ENCODE measurements at regions not wholly inside any gene's neighbourhood (a gene's known extent, or its start where the extent isn't known, plus 50 kb on each side); places are given as distances from the start of the nearest gene placed in this dataset.

DNA sequence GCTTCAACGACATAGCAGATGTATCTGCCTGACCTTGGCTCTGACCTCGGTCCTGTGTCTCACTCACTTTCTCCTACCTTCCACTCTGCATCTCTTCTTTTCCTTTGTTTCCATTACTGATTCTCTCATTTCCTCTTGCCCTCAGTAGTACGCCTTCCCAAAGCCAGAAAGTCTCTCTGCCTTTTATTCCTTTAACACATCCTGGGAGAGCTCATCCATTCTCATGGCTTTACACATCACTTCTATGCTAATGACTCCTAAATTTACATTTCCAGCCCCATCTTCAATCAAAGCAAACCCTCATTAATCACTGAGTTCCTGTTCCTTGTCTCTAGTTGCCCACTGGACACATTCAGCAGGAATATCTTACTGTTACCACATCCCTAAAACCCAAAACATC is 938.6 kb downstream of the NTRK3 start:
- DNase-seq (no peak), ATAC-seq (no peak)
- peaks cover 13% of the 10 kb centered on the region for H3K27me3 Mint-ChIP-seq
- H3K9me3 Mint-ChIP-seq = no peaks in the 10 kb centered on the region
- H3K27ac Mint-ChIP-seq = no peak overlapping the region
- no peaks in the 10 kb centered on the region for H3K4me1 Mint-ChIP-seq
- no peak overlapping the region for H3K4me3 Mint-ChIP-seq

GRCh38 chr15:87312221-87312620 is 944.3 kb downstream of the NTRK3 start:
- no peak for ATAC-seq
- no peak overlapping the region for H3K27ac Mint-ChIP-seq
- no peaks in the 10 kb centered on the region for H3K4me1 Mint-ChIP-seq
- H3K9me3 Mint-ChIP-seq = no peaks in the 10 kb centered on the region
- no peak overlapping the region for H3K4me3 Mint-ChIP-seq
- DNase-seq = no peak
- H3K27me3 Mint-ChIP-seq = no peaks in the 10 kb centered on the region

- Mint-ChIP-seq H3K27me3 (no peaks in the 10 kb centered on the region), H3K4me3 (no peak overlapping the region), H3K27ac (no peak overlapping the region), H3K4me1 (no peaks in the 10 kb centered on the region), H3K9me3 (no peaks in the 10 kb centered on the region)
- DNase-seq (no peak), ATAC-seq (no peak)
These were observed 956.4 kb downstream of the NTRK3 start for GRCh38 chr15:87300146-87300545.

- no peak overlapping the region for H3K27ac Mint-ChIP-seq
- no peak overlapping the region for H3K4me3 Mint-ChIP-seq
- H3K4me1 Mint-ChIP-seq = no peaks in the 10 kb centered on the region
- ATAC-seq = no peak
- no peaks in the 10 kb centered on the region for H3K9me3 Mint-ChIP-seq
- H3K27me3 Mint-ChIP-seq = no peaks in the 10 kb centered on the region
- DNase-seq = no peak
These were observed 961.7 kb downstream of the NTRK3 start for GRCh38 chr15:87294854-87295253.

- Mint-ChIP-seq H3K27me3 (no peaks in the 10 kb centered on the region), H3K27ac (no peak overlapping the region), H3K4me1 (no peaks in the 10 kb centered on the region), H3K9me3 (no peaks in the 10 kb centered on the region), H3K4me3 (no peak overlapping the region)
- ATAC-seq (no peak), DNase-seq (no peak)
These were observed 963.5 kb downstream of the NTRK3 start for GRCh38 chr15:87293031-87293430.

DNA sequence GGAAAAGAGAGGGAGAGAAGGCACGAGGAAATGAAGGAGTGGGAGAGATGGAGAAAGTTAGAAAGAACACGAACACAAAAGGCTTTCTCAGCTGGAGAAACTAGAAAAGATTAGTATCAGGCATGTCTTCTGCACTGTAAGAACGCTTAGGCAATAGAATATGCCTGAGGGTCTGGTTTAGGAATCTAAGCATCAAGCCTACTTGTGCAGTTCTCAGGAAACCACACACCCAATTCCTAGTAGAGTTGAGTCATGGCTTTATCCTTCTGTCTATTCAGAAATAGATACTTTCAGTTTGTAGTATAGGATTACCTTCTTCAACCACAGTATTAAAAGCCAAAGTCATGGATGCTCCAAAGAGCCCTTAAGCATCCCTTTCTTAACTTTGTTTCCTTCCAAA is 969.4 kb downstream of the NTRK3 start:
- peaks cover 5 to 8% of the 10 kb centered on the region in 2 donors for H3K9me3 Mint-ChIP-seq
- ATAC-seq (no peak), DNase-seq (no peak)
- no peaks in the 10 kb centered on the region for H3K27me3 Mint-ChIP-seq
- no peak overlapping the region for H3K4me3 Mint-ChIP-seq
- no peak overlapping the region for H3K27ac Mint-ChIP-seq
- H3K4me1 Mint-ChIP-seq = no peaks in the 10 kb centered on the region

GRCh38 chr15:87269566-87269965 is 987.0 kb downstream of the NTRK3 start:
- Mint-ChIP-seq H3K4me1 (no peaks in the 10 kb centered on the region), H3K27ac (no peak overlapping the region), H3K9me3 (peaks cover 0 to 8% of the 10 kb centered on the region in 2 donors), H3K27me3 (no peaks in the 10 kb centered on the region), H3K4me3 (no peak overlapping the region)
- DNase-seq (no peak), ATAC-seq (no peak)

DNA sequence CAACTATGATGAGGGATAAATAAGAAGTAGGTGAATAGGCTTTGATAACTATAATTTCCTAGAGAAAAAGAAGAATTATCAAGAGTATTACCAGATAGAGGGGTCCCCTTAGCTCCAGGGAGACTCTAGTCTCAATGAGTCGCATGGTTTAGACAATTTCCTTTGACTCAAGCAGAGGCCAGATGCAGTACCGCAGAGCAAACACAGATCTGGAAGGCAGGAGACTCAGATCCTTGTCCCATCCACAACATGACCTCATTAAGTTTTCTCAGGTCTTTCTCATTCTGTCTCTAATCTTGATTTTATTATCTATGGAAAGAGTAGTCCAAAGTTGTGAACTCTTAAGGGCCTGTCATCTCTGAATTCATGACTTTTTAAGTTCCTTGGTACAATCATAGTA is 987.9 kb downstream of the NTRK3 start:
- H3K4me3 Mint-ChIP-seq = no peak overlapping the region
- DNase-seq = no peak
- H3K27me3 Mint-ChIP-seq = no peaks in the 10 kb centered on the region
- H3K27ac Mint-ChIP-seq = no peak overlapping the region
- ATAC-seq = no peak
- H3K4me1 Mint-ChIP-seq = no peaks in the 10 kb centered on the region
- H3K9me3 Mint-ChIP-seq = peaks cover 0 to 8% of the 10 kb centered on the region in 2 donors

DNA sequence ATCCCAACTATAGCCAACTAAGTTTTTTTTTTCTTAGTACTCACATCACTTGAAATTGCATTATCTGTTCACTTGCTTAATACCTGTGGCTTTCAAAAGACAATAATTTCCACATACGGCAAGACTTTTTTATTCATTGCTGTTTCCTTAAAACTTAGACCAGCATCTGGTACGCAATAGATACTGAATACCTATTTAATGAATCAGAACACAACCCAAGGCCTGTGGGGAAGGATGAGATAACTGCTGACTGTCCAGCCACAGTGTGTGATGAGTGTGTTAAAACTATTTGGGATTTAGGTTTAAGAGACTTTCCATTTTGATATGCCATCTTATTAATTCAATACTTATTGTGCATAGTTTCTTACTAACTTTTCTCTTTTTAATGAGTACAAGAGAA is 988.7 kb downstream of the NTRK3 start:
- H3K4me3 Mint-ChIP-seq = no peak overlapping the region
- no peaks in the 10 kb centered on the region for H3K27me3 Mint-ChIP-seq
- H3K9me3 Mint-ChIP-seq = peaks cover under 1 to 8% of the 10 kb centered on the region in 2 donors
- DNase-seq (no peak), ATAC-seq (no peak)
- no peaks in the 10 kb centered on the region for H3K4me1 Mint-ChIP-seq
- no peak overlapping the region for H3K27ac Mint-ChIP-seq

GRCh38 chr15:87263871-87264270 is 992.7 kb downstream of the NTRK3 start:
- DNase-seq = no peak
- no peak for ATAC-seq
- Mint-ChIP-seq H3K9me3 (peaks cover 3 to 16% of the 10 kb centered on the region in 2 donors), H3K27ac (no peak overlapping the region), H3K27me3 (no peaks in the 10 kb centered on the region), H3K4me1 (no peaks in the 10 kb centered on the region), H3K4me3 (no peak overlapping the region)

DNA sequence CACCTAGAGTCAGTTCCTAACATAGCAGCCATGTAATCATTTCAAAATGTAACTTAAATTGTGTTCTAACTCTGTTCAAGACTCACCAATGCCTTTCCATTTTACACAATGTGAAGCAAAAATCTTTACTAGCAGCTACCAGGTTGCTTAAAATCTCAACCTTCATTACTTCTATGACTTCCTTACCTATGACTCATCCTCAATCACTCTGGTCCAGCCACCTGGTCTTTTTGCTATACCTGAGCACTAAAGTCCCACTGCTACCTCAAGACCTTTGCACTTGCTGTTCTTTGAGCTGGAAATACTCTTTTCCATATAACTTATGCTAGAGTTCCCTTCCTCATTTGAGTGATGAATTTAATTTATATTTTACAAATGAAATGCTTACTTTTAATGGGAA is 993.2 kb downstream of the NTRK3 start:
- Mint-ChIP-seq H3K4me3 (no peak overlapping the region), H3K27me3 (no peaks in the 10 kb centered on the region), H3K9me3 (peaks cover 3 to 16% of the 10 kb centered on the region in 2 donors), H3K4me1 (no peaks in the 10 kb centered on the region), H3K27ac (no peak overlapping the region)
- ATAC-seq (no peak), DNase-seq (no peak)

DNA sequence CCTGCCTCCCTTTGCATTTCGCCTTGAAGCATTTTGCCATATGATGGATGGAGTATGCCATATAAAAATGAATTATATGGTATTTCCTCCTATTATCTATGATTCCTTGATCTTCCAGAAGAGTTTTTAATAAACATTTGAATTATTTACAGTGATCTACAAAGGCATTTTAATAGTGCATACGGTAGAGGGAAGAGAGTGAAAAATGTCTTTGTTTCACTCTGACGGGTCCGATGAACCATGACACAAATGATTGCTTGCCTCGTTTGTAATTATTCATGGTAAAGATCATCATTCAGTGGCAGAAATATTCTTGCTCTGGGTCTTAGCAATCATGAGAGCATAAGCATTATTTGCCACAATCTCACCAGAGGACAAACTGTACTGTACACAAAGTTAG is 1010.9 kb downstream of the NTRK3 start:
- Mint-ChIP-seq H3K4me3 (no peak overlapping the region), H3K4me1 (no peaks in the 10 kb centered on the region), H3K27ac (no peak overlapping the region), H3K9me3 (no peaks in the 10 kb centered on the region), H3K27me3 (no peaks in the 10 kb centered on the region)
- DNase-seq = no peak
- ATAC-seq = no peak

DNA sequence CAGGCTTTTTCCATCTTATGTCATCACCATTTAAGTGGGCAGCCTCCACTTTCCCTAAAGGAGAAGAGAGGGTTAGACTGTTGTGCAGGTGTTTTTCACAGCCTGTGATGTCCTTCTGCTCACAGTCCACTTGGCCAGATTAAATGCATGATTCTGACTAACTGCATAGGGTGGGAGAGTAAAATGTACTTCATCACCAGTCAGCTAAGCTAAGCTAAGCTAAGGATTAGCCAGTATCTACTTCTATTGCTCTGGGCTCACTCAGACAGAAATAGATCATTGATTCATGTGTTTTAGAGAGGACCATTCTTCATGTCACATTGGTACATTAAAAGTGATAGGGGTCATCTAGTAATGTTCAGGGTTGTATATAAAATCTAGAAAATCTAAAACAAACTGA is 1013.1 kb downstream of the NTRK3 start:
- H3K27me3 Mint-ChIP-seq = peaks cover 7% of the 10 kb centered on the region
- no peak for DNase-seq
- no peaks in the 10 kb centered on the region for H3K4me1 Mint-ChIP-seq
- no peak overlapping the region for H3K4me3 Mint-ChIP-seq
- H3K9me3 Mint-ChIP-seq = no peaks in the 10 kb centered on the region
- ATAC-seq = no peak
- H3K27ac Mint-ChIP-seq = no peak overlapping the region

DNA sequence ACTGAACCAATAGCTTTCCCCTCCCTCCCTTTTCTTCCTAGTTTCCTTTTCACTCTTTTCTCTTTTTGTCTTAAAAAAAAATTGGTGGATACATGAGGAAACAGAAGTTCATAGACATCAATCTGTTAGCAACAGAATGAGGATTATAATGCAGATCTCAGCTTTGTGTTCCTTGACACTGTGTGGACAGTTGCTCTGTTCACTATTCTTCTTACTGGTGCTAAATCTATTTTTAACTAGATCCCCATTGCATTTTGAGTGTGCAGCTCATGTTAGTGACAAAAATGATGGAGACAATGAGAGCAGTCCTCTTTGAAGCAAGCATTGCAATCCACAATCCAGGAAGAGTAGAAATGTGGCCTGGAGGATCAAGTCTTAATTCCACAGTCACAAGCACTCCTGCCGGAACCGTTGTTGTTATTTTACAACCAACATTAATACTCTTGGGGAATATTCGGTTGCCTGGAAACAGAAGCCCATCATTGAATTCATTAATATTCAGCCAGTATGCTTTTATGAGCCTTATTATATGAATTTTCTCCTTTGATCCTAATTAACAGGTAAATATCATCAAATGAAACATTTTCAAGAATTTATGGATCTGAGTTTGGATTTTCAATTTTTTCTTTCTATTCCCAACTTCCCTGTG is 1016.8 kb downstream of the NTRK3 start:
- Mint-ChIP-seq H3K4me3 (no peak overlapping the region), H3K9me3 (no peaks in the 10 kb centered on the region), H3K27ac (no peak overlapping the region), H3K27me3 (peaks cover 7% of the 10 kb centered on the region), H3K4me1 (no peaks in the 10 kb centered on the region)
- ATAC-seq (no peak), DNase-seq (no peak)

DNA sequence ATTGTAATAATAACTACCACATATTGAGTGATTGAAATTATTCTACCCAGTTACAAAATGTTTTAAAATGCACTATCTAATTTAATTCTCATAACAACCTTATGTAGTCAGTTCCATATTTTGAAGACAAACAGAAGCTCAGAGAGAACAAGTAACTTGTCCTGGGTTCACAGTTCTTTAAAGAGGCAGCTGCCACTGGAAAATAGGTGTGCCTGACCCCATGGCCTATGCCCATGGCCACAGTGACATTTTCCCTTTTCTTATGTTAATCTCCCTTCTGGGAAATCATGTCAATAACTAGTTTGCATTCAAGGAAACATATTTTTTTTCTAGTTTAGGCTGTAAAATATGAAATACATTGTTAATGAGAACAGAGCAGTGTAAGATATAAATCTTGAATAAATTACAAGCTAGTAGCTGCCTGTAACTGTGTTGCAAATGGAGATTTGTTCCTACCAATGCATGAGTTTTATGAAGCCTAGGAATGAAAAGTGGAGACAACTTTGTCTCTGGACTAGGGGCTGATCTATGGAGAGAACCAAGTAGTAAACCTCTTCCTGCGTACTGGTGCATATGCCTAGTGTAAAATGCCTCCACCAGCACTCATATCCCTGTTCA is 1018.0 kb downstream of the NTRK3 start:
- Mint-ChIP-seq H3K27me3 (peaks cover 7% of the 10 kb centered on the region), H3K4me3 (no peak overlapping the region), H3K9me3 (peaks cover 0 to 3% of the 10 kb centered on the region in 2 donors), H3K4me1 (no peaks in the 10 kb centered on the region), H3K27ac (no peak overlapping the region)
- ATAC-seq = no peak
- no peak for DNase-seq

- Mint-ChIP-seq H3K4me1 (no peaks in the 10 kb centered on the region), H3K27me3 (no peaks in the 10 kb centered on the region), H3K4me3 (no peak overlapping the region), H3K9me3 (peaks cover 0 to 5% of the 10 kb centered on the region in 2 donors), H3K27ac (no peak overlapping the region)
- DNase-seq = no peak
- no peak for ATAC-seq
These were observed 1028.1 kb downstream of the NTRK3 start for GRCh38 chr15:87228460-87228859.

GRCh38 chr15:87227846-87228245 is 1028.7 kb downstream of the NTRK3 start:
- no peak for ATAC-seq
- no peak for DNase-seq
- Mint-ChIP-seq H3K4me3 (no peak overlapping the region), H3K4me1 (no peaks in the 10 kb centered on the region), H3K27ac (no peak overlapping the region), H3K27me3 (no peaks in the 10 kb centered on the region), H3K9me3 (peaks cover 0 to 5% of the 10 kb centered on the region in 2 donors)
